ENCODE measurements at regions not wholly inside any gene's neighbourhood (a gene's known extent, or its start where the extent isn't known, plus 50 kb on each side); places are given as distances from the start of the nearest gene placed in this dataset.
"Not testable (repeated sequence)": the region's sequence is repeated elsewhere in the genome, so short reads cannot be mapped to it uniquely, and the experiment has no call there.

DNA sequence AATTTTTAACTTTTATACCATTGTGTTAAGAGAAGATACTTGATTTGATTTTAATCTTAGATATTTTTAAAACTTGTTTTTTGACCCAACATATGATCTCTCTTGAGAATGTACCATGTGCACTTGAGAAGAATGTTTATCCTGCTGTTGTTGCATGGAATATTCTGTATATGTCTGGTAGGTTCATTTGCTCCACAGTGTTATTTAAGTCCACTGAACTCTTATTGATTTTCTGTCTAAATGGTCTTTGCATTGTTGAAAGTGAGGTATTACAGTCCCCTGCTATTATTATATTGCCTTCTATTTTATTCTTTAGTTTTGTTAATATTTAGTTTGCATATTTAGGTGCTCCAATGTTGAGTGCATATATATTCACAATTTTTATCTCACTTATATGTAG, 397.3 kb upstream of the CCDC179 start:
- no peak for DNase-seq

DNA sequence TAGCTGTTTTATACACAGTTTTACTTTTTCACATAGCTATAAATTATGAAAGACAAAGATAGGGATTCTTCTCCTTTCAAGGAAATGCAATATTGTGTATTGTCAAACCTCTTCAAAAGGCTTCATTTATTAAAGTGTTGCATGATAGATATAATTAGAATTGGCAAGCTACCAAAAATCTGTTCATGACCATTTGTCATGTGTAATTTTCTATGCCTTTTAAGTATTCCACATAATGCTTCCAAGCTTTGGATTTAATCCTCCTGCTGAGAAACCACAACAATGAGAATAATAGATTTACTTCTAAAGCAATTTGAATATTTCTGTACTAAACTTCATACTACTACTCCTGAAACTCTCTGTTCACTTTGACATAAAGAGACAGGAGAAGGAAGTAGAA, 403.2 kb upstream of the CCDC179 start:
- no peak for DNase-seq

DNA sequence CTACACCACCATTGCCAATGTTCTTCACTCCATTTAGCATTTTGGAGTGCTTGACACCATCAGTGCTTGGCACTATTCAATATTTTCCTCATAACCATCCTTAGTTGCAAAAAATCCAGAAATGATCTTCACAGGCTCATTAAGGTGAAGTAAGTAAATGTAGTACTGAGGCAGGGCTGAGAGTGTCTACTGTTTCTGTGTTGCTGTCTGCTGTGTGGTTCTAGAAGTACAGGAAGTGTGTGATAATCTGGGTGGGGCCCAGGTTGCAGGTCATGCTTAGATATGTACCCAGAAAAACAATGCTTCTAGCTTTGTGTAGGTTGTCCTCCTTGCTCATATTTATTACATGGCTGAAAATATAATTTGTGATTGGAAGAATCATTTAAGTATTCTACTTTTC, 411.8 kb upstream of the CCDC179 start:
- no peak for DNase-seq

DNA sequence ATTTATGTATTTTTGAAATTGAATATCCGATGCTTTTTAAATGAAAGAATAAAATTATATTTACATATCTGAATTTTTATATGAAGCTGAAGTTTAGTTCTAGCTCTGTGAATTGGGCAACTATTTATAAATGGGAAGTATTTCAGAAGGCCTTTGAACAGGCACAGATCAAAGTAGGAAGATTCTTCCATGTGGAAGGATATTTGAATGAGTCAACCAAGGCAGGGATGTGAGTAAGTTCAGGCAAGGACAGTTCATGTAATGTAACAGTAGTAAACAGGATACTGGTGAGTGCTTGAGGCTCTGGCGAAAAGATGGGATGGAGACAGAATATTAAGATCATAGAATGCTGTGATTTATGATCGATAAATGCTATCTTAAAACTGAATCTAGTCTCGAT, 417.8 kb upstream of the CCDC179 start:
- DNase-seq, result no peak

DNA sequence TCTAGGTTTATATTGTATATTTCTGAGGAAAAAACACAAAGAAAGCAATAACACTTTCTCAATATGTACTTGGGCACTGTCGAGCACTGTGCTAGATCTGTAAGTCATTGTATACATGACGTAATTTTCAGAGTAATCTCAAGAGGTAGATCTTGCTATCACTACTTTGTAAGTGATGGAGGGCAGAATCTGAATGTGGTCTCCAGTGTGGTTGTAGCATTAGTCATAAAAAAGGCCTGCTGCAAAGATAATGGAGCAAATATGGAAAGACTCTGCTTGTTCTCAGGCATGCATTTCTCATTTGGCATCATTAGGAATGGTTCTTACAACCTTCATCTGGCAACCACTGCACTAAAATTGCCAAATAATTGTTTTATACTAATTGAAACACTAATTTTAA, 419.8 kb upstream of the CCDC179 start:
- DNase-seq, result no peak

DNA sequence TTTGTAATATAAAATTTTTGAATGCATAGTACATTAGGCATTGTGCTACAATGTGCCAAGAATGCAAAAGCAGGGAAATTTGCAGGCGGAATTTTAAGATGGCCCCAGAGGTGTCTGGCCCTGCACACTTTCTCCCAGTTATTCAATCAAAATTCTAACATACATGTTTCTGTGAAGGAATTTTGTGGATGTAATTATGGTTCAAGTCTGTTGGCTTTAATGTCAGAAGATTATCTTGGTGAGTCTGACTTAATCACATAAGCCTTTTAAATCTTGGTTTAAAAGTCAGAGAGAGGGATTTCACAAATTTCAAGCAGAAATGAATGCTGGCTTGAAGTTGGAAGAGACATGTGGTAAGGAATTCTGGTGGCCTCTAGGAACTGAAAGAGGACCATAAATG, 423.4 kb upstream of the CCDC179 start:
- DNase-seq, result no peak

DNA sequence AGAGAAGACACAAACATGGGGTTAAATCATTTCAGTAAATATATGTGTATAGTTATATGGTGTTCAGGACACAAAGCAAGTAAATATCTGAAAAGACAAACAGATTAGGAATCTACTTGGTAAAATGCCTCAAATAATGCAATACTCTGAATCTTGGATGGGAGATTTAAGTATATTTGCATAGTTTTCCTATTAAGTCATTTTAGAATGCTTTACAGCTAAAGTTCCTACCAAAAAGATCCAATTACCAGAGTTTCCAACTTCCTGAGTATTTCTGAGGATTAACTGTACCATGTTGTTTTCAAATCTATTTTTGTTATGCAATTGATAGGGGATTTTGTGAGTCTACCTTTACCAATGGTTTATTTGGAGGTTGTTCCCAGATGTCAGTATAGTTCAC, 424.4 kb upstream of the CCDC179 start:
- DNase-seq, result no peak

DNA sequence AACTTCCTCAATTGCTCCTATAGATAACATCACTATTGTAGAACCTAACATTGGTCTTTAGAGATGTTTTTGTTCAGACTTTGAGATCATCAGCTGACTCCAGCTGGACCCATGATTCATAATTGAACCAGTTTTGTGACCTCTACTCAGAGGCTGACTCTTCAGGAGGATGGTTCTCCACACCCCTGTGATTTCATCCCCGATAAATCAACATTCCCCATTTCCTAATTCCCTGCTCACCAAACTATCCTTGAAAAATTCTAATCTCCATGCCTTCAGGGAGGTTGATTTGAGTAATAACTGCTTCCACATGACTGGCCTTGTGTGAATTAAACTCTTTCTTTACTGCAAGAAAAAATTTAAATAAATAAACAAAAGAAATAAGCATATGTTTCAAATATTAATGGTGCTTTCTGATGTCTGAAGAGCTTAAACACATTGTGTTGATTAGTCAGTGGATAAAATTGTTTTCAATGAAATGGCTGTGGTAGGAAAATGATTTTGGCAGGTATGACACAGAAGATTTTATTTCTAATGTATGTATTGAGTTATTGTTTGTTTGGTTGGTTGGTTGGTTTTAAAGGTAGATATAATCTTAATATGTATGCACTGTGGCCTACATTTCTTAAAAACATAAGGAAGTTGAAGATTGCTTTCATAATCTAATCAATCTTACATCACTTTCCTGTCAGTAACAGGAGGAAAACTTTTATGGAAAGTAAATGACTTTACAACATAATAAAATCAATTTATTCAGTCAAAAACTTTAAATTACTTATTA, 427.9 kb upstream of the CCDC179 start:
- no peak for DNase-seq

DNA sequence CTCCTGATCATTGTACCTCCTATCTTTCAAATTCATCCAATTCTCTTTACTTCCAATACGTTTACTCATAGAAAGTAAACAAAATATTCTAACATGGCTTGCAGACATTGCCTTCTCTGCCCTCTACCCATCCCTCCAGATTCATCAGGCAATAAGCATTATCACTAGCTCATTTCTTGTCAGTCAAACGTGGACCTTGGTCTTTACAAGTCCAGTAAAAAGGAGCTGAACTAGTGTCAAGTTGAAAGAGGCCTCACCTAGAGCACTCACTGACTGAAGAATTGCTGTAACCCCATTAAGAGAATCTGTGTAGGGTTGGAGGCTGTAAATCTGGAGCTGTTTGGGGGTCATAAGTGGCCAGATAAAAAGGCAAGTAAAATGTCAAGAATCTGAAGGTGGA, 435.0 kb upstream of the CCDC179 start:
- no peak for DNase-seq

DNA sequence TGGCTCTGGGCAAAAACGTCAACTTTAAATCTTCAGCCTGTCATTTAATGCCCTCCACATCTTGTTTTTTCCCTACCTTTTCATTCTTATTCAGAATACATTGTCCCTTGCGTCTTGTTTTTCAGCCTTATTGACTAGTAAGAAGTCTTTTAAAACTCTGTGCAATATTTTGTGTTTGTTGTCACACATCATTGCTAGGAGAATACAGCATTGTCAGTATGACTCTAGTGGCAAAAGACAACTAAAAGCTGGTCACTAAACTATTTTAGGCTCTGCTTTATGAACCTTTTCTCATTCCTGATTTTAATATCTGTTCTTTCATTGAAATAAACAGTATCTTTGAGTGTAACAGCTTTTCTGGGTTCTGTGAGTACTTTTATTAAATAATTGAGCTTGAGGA, 447.8 kb upstream of the CCDC179 start:
- no peak for DNase-seq

DNA sequence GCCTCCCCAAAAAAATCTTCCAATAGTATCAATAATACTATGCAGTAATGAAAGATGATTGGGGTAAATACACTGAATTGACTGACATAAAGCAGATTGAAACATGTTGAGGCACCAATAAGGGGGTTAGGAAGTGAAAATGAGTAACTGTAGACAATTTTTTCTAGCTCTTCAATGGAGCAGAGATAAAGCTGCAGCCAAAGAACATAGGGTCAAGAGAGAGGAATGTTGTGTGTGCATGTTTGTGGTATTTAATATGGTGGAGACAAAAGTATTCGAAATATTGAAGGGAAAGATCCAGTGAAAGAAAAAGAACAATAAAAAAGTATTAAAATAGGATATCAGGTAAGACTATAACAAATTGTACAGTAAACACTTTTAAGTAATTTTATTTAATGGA, 450.0 kb upstream of the CCDC179 start:
- DNase-seq, result no peak

DNA sequence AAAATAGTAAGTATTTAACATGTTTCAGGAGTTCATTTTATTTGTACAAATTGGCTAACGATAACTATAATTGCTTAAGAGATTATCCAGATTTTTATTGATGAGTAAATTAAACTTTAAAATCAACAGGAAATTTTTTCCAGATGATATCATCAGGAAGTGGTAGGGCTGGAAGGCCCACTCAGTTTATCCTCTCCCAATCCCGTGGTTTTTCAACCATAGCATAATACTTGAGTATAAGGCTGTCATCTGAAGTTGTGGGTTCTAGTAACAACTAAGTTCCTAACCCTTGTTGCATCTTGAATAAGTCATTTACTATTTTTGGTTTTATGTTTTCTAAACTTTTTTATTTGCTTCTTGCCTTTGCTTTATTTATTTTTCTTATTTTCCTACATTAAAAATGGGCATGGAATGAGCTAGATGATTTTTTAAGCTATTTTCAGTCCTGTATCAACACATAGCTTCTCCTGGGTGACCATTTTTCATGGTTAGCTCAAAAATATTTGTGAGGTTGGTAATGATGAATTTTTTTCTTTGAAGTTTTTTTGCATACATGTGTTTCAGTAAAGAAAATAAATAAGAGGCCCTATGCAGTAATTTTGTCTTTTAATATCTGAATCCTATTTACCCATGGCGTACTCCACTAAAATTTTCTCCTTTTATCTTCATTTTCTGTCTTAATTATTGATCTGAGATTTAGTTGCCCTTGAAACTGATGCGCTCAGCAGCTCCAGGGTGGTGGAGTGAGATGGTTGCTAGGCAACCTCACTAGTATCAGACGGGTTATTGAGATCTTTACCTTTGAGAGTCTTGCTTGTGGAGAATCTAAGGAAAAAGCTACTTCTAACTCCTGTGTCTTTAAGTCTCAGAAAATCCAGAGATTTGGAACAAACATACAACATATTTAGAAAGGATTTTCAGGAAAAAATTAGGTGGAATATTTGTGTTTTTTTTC, 452.0 kb upstream of the CCDC179 start:
- no peak for DNase-seq

DNA sequence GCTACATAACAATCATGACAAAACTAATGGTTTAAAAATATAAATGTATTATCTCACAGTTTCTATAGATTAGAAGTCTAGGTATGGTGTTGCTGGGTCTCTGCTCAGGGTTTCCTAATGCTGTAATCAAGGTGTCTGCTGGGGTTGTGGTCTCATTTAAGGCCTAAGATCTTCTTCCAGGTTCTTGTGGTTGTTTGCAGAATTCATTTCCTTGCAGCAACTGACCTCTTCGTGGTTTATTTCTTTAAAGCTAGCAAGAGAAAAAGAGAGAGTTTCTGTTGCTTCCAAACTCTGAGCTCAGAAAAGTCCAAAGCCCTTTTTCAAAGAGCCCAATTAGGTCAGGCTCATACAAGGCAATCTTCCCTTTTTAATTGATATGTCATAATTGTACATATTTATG, 452.7 kb upstream of the CCDC179 start:
- no peak for DNase-seq

DNA sequence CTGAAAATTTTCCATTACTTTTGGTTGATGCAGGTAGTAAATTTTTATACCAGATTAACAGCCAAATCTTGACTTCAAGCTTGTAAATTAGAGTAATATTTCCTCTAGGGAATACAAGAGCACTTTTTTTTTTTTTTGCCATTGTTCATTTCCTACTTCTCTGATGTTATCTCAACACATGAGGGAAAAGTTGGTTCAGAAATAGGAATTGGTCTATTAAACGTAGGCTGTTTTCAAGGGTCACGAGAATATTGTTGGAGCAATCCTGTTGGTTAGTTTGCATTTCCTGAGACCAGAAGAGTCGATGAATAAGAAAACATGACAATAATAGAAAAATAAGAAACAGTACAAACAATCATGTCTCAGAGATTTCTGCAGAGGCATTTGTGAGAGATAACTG, 453.9 kb upstream of the CCDC179 start:
- DNase-seq, result no peak

DNA sequence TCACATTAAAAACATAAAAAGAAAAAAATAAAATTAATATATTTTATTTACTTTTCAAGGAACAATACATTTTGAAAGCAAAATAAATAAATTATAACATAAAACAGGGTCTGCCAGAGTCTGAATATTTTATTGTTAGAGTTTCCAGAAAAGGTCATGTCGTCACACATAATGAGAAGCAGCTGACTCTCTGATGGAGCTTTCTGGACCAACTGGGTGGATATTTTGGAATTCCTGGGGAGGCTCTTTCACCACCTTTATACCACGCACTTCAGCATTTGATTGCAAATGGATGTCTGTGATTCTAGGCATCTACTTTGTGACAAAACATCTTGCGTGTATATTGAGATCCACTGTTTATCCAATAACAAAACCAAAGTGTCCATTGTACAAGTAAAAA, 455.0 kb upstream of the CCDC179 start:
- DNase-seq, result no peak

DNA sequence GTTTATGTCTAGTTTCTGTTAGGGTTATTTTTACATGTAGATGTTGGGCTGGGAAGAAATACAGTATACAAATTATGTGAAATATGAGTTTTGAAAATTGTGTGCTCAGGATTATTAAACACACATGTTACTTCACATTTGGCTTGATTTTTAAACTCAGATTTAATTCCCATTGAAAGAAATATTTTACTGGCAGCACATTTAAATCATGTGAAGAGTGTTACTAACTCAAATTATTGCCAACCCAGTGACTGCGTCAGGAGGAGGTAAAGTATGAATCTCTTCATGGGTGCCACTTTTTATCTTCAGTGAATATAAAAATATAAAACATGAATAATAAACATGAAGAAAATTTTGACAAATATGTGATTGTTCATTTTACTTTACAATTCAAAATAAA, 457.5 kb upstream of the CCDC179 start:
- DNase-seq, result no peak

DNA sequence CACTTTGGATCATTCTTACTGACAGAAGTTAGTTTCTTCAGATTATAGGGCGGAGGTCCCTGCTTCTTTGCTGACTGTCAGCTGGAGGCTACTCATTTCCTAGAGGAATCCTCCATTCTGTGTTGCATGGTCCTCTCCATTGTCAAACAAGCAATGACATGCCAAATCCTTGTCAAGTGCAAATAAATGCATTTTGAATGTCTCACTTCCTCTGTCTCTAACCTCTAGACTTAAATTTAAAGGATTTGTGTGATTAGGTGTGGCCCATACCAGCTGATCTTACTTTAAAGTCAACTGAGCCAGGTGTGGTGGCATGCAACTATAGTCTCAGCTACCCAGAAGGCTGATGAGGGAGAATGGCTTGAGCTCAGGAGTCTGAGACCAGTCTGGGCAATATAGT, 458.4 kb upstream of the CCDC179 start:
- DNase-seq, result no peak

DNA sequence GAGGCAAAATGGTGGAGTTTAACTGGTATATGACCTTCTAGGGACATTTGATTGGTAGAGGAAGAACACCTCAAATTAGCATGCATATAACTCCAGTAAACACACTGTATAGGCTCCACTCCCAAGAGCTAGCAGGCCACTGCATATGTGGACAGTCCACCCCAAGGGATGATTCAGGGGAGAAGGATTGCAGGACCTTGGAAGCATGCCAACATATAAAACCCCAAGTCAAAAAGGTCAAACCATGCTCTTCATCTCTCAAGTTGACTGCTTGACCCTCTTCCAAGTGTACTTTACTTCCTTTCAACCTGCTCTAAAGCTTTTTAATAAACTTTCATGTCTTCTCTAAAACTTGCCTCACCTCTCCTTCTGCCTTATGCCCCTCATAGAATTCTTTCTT, 459.9 kb upstream of the CCDC179 start:
- no peak for DNase-seq

DNA sequence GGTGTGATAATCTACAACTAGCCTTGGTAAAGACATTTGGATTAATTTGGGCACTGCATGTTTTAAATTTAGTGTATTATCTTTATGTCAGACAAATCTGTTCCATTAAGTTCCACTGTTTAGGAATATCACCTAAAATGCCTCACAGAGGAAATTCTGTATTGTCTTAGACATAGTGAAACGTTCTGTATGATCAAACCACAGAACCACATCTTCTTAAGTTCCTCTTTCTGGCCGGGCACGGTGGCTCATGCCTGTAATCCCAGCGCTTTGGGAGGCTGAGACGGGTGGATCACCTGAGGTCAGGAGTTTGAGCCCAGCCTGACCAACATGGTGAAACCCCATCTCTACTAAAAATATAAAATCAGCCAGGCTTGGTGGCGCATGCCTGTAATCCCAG, 475.3 kb upstream of the CCDC179 start:
- DNase-seq, result not testable (repeated sequence)

DNA sequence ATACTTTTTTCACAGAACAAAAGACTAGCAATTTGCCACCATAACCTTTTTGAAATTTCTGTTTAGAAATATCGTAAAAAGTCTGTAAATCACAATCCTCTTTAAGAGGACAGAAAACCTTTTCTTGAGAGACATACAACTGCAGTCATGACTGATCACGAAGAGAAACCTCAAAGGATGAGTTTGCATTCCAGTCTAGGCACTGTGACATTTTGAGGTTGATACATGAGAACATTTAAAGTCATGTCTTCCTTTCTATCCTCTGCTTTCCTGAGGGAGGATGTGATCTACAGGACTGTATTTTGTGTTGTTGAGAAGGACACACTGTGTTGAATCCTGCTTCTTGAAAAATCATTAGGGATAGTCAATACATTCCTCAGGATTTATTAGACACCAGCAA, 476.7 kb upstream of the CCDC179 start:
- DNase-seq, result no peak

DNA sequence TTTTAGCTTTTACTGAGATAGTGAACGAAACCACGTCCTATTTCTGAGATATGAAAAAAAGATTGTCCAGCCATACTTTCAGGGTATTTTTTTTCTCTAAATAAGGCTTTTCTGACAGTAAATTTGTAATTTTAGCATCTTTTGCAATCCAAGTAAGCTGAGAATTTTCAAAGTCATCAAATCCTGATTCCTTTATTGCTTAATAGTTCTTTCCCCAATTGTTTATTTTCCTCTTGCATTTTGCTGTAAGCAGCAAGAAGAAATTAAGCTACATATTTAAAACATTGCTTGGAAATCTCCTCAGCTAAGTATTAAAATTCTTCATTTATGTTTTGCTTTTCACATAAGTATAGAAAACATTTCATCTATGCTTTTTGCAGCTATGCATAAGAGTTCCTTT, 493.3 kb upstream of the CCDC179 start:
- no peak for DNase-seq

DNA sequence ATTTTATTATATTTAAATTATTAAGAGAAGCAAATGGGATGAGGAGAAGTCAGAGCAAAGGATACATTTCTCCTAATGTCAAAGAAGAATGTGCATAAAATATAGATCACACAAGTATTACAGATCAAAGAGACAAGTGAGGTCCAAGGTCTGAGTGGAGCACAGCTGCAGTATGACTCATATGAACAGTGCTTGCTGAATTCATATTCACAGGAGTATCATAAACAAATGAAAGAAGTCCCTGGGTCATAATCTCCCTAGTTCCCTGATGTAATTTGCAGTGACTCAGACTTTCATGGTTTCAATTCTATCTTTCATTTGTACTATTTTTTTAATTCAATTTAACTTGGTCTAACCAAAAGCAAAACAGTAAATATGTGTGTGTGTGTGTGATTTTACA, 499.0 kb upstream of the CCDC179 start:
- DNase-seq, result no peak

DNA sequence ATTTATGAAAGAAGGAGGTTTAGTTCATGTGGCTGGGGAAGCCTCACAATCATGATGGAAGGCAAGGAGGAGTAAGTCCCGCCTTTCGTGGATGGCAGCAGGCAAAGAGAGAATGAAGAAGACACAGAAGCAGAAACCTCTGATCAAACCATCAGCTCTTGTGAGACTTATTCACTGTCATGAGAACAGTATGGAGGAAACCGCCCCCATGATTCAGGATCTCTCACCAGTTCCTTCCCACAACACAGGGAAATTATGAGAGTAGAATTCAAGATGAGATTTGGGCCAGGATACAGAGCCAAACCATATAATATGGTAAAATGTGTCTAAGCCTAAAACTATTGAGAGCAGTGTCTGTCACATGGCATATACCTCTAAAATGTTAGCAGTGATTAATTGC, 503.8 kb upstream of the CCDC179 start:
- DNase-seq, result no peak

DNA sequence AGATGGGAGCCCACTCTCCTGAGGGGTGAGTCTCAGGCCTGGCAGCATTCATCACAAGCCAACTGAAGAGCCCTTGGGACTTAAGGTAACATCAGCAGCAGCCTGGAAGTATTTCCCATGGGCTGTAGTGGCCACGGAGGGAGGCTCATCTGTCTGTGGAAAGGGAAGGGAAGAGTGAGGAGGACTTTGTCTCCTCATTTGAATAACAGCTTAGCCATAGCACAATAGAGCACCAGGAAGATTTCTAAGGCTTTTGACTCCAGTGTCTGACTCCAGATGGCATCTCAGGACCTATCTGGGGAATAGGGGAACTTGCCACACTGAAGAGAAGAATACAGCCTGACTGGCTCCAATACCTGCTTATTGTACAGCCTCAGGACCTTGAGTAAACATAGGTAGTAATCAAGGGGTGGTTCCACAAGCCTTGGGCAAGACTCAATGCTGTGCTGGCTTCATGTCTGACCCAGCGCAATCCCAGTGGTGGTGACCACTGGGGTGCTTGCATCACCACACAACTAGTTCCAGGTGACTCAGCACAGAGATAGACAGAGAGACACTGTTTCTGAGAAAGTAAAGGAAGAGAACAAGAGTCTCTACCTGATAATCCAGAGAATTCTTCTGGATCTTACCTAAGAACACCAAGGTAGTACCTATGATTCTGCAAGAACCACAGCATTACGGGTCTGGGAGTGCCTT, 510.5 kb upstream of the CCDC179 start:
- DNase-seq, result no peak
